ENCODE measurements at regions not wholly inside any gene's neighbourhood (a gene's known extent, or its start where the extent isn't known, plus 50 kb on each side); places are given as distances from the start of the nearest gene placed in this dataset.

GRCh38 chr5:1698589-1699316 is 100.9 kb downstream of the MRPL36 start:
- DNase-seq (ENCODE audit: extremely low read depth, low read depth): no peak

GRCh38 chr5:1692381-1692780 is 107.3 kb downstream of the MRPL36 start:
- DNase-seq (ENCODE audit: extremely low read depth, low read depth): no peak
- TF ChIP-seq CTCF (IDR thresholded peaks at IDR 0.05; ENCODE audit: low read depth, low read length): no peak

More at GRCh38 chr5:1698589-1699316, 100.9 kb downstream of the MRPL36 start:
- TF ChIP-seq CTCF (IDR thresholded peaks at IDR 0.05; ENCODE audit: low read depth, low read length): no peak

GRCh38 chr5:1687301-1687970 is 112.2 kb downstream of the MRPL36 start:
- DNase-seq (ENCODE audit: extremely low read depth, low read depth): no peak
- no peak for TF ChIP-seq CTCF (IDR thresholded peaks at IDR 0.05; ENCODE audit: low read depth, low read length)

GRCh38 chr5:1686016-1686802 is 113.4 kb downstream of the MRPL36 start:
- TF ChIP-seq CTCF (IDR thresholded peaks at IDR 0.05; ENCODE audit: low read depth, low read length): no peak
- DNase-seq (ENCODE audit: extremely low read depth, low read depth): no peak

GRCh38 chr5:1685066-1685465 is 114.6 kb downstream of the MRPL36 start:
- no peak for DNase-seq (ENCODE audit: extremely low read depth, low read depth)
- TF ChIP-seq CTCF (IDR thresholded peaks at IDR 0.05; ENCODE audit: low read depth, low read length): no peak

GRCh38 chr5:1681955-1682354 is 117.7 kb downstream of the MRPL36 start:
- no peak for DNase-seq (ENCODE audit: extremely low read depth, low read depth)
- no peak for TF ChIP-seq CTCF (IDR thresholded peaks at IDR 0.05; ENCODE audit: low read depth, low read length)

Measured in AG09319 (cell line).